Psoas muscle (tissue), 7 donors: ENCODE measurements at regions not wholly inside any gene's neighbourhood (a gene's known extent, or its start where the extent isn't known, plus 50 kb on each side); places are given as distances from the start of the nearest gene placed in this dataset.

Source experiments
- ATAC-seq, 4 donors: fragments of 200-7000 bp; cut with Tn5 transposase; one replicate each; pipeline ENCODE4 v1.9.1; 2020; ENCODE audit warnings: moderate library complexity in 3 of 4, mild to moderate bottlenecking in 2 of 4
- DNase-seq, 2 donors: peaks; one replicate each; pipeline ENCODE4 v3.0.0-alpha.2; 2020
- H3K27ac ChIP-seq: fragments of 200-600 bp; one replicate; pipeline ENCODE4 v1.8.0; 2022
- H3K27me3 ChIP-seq, 3 donors: fragments of 200-600 bp in 1 of 3; one replicate each; pipeline versions ENCODE4 v1.6.1 to v1.8.0; 2013 to 2022; ENCODE audit warnings: low read length in 2 of 3, mild to moderate bottlenecking in 2 of 3, moderate library complexity in 1 of 3; ENCODE audit not compliant: insufficient read depth in 3 of 3
- H3K36me3 ChIP-seq, 2 donors: fragments of 200-600 bp in 1 of 2; one replicate each; pipeline versions ENCODE4 v1.6.1 to v1.8.0; 2013 to 2022; ENCODE audit warnings: low read depth in 1 of 2, mild to moderate bottlenecking in 1 of 2, moderate library complexity in 1 of 2; ENCODE audit not compliant: insufficient read depth in 1 of 2
- H3K4me1 ChIP-seq: fragments of 200-600 bp; one replicate; pipeline ENCODE4 v1.8.0; 2022
- H3K4me3 ChIP-seq: fragments of 200-600 bp; one replicate; pipeline ENCODE4 v1.8.0; 2022; ENCODE audit warnings: mild to moderate bottlenecking
- H3K9me3 ChIP-seq: fragments of 200-600 bp; one replicate; pipeline ENCODE4 v1.8.0; 2022
- WGBS, 3 donors: extraction: QIAGEN DNeasy Blood & Tissue Kit; methylation state at CpG; one replicate each; pipeline versions ENCODE4 v1.1.6 to v1.1.7; 2013; 5-methylcytosine and 5-hydroxymethylcytosine counted together
- intact Hi-C, 2 donors: fragments of 100-400 bp; cut with DNase I; formaldehyde crosslinking; loops; one replicate each; pipeline versions ENCODE4 v1.11.0 to v1.14.2; 2022
- TF ChIP-seq, protein P1 (sequence below): fragments of 200-600 bp; IDR thresholded peaks from one replicate; pipeline ENCODE4 v1.8.0; 2022; ENCODE audit warnings: antibody characterized with exemption
- donor health status: healthy with polysubstance abuse.
- donor health status: DM: no; HTN: no; CAD: no; lungs with moderate emphysema.
- donor health status: Bipolar disorder and iron deficiency.
- donor health status: healthy.
- donor health status: DM: yes; HTN: yes; CAD: no.
- donor health status: DM: no; HTN: no; CAD: no.
- donor health status: DM: yes; HTN: yes; CAD: no.

DNA sequence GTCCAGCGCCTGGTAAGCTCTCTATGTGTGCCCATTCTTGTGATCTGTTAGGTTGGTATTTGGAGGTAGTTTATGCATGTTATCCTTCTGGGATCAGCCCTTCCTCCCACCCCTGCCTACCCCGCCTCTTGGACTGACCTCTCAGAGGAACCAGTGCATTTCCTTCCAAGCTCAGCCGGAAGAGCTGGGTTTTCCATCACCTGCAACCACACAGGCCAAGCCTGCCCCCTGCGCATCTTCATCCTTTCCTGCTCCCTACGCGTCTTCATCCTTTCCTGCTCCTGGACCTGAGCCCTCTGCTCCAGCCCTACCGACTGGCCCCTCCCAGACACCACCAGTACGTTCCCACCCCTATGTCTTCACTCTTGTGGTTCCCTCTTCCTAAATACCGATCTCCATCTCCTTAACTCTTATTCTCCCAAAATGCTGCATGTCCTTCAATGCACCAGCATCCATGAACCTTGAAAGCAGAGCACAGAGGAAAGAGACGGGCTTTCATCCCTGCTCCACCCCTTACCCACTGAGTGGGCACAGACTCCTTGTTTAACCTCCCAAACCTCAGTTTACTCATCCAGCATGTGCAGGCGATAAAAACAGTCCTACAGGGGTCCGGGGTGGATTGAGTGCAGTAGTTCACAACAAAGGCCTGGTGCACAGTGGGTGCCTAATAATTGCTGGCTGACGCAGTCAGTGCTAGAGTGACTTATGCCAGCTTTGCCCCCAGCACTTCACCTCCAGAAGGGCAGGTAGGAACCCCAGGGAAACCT is 526.3 kb downstream of the MATN1 start:
- Histone ChIP-seq H3K9me3 (no peaks in the 10 kb centered on the region), H3K4me1 (no peaks in the 10 kb centered on the region), H3K27ac (no peak overlapping the region), H3K36me3 (no peaks in the 10 kb centered on the region), H3K27me3 (peaks cover 0 to 14% (median 0%) of the 10 kb centered on the region in 3 donors), H3K4me3 (no peak overlapping the region)
- ATAC-seq (no peak), DNase-seq (no peak)
- WGBS, 3 donors: 59 to 61% (median 61%) methylated on average over 12 to 13 of the region's 13 CpGs
- intact Hi-C loops: no loop called here
- TF ChIP-seq, protein P1, sequence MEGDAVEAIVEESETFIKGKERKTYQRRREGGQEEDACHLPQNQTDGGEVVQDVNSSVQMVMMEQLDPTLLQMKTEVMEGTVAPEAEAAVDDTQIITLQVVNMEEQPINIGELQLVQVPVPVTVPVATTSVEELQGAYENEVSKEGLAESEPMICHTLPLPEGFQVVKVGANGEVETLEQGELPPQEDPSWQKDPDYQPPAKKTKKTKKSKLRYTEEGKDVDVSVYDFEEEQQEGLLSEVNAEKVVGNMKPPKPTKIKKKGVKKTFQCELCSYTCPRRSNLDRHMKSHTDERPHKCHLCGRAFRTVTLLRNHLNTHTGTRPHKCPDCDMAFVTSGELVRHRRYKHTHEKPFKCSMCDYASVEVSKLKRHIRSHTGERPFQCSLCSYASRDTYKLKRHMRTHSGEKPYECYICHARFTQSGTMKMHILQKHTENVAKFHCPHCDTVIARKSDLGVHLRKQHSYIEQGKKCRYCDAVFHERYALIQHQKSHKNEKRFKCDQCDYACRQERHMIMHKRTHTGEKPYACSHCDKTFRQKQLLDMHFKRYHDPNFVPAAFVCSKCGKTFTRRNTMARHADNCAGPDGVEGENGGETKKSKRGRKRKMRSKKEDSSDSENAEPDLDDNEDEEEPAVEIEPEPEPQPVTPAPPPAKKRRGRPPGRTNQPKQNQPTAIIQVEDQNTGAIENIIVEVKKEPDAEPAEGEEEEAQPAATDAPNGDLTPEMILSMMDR: no peak

DNA sequence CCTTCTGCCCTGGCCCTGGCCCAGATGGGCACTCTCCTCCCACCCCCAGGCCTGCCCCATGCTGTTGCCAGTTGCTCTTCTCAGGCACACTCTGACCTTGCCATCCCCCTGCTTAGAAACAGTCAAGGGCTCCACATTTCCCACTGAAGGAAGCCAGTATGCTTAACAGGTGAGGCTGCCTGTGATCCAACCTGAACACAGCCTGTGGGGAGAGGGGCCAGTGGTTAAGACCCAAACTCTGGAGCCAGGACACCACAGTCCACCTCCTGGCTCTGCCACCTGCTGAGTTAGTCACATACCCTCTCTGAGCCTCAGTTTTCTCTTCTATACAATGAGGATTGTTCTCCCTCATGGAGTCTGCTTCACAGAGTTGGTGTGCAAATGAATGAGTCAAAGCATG is 526.9 kb downstream of the MATN1 start:
- intact Hi-C loops: no loop called here
- H3K4me3 ChIP-seq: no peak overlapping the region
- H3K4me1 ChIP-seq: no peaks in the 10 kb centered on the region
- TF ChIP-seq, protein P1: no peak
- no peaks in the 10 kb centered on the region for H3K9me3 ChIP-seq
- H3K27me3 ChIP-seq: peaks cover 0 to 14% (median 0%) of the 10 kb centered on the region in 3 donors
- H3K27ac ChIP-seq: no peak overlapping the region
- H3K36me3 ChIP-seq: no peaks in the 10 kb centered on the region
- no peak for ATAC-seq
- DNase-seq: no peak

DNA sequence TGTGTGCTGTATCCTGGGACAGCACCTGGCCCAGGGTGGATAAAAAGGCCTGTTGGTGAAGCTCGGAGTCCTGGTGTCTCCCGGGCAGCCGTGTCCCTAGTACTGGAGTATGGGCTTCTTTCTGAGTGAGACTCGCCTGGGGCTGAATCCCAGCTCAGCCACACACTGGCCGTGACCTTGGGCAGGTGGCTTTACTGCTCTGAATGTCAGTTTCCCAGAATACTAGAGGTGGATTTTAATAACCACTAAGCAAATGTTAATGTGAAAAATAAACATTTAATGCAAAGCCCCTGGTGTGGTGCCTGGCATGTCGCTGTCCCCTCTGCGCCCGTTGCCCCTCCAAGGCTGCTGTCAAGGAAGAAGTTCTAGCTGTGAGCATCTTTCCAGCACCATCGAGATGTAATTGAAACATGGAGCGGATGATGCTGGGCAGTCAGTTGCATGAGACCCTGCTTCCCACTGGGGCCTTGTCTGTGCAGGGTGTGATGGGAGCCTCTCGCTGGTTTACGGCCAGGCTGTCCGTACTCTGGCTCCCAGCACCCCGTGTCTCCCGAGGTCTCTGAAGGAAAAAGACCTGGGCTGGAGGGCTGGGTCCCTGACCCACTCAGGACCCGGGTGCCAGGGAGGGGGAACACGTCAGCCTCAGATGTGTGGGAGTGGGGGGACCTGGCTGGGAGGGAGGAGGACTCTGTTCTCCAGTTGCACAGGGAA is 527.8 kb downstream of the MATN1 start:
- no peaks in the 10 kb centered on the region for H3K4me1 ChIP-seq
- no peak for DNase-seq
- H3K27ac ChIP-seq: no peak overlapping the region
- peaks cover 0 to 14% (median 0%) of the 10 kb centered on the region in 3 donors for H3K27me3 ChIP-seq
- H3K9me3 ChIP-seq: no peaks in the 10 kb centered on the region
- H3K36me3 ChIP-seq: no peaks in the 10 kb centered on the region
- 73 to 79% (median 75%) methylated on average over 17 of the region's 17 CpGs for WGBS, 3 donors
- TF ChIP-seq, protein P1: no peak
- no peak overlapping the region for H3K4me3 ChIP-seq
- ATAC-seq: no peak
- intact Hi-C loops: no loop called here

DNA sequence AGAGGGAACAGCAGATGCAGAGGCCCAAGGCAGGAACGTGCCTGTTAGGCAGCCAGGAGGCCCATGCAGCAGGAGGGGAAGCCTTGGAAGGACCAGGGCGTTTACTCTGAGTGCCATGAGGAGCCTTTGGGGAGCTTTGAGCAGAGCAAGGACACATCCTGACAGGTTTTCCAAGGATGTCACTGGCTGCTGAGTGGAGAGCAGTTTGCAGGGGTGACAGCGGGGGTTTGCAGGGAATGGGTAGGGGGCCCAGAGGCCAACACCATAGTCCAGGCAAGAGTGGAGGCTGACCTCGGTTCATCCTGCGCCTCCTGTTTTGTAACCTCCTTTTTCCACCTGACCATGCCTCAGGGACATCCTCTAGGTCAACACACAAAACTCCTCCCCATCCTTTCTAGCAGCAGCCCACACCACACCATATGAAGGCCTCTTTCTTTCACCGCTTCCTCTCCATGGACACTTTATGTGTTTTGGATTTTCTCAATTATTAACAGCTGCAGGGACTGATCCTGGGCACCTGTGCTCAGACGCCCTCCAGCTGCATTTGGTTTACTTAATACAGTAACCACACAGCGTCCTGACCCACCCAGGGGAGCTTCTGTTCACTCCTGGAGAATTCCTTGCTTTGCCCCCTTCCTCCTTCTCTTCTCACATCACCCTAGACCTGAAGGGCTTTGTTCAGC is 528.5 kb downstream of the MATN1 start:
- peaks cover 0 to 14% (median 0%) of the 10 kb centered on the region in 3 donors for H3K27me3 ChIP-seq
- ATAC-seq (no peak), DNase-seq (no peak)
- H3K27ac ChIP-seq: no peak overlapping the region
- H3K4me1 ChIP-seq: no peaks in the 10 kb centered on the region
- TF ChIP-seq, protein P1: no peak
- no peak overlapping the region for H3K4me3 ChIP-seq
- H3K36me3 ChIP-seq: no peaks in the 10 kb centered on the region
- intact Hi-C loops: no loop called here
- 65 to 66% (median 66%) methylated on average over 8 of the region's 8 CpGs for WGBS, 3 donors
- no peaks in the 10 kb centered on the region for H3K9me3 ChIP-seq
